CD14-positive monocyte (primary cell): ENCODE measurements at regions not wholly inside any gene's neighbourhood (a gene's known extent, or its start where the extent isn't known, plus 50 kb on each side); places are given as distances from the start of the nearest gene placed in this dataset.

Experiments used
- DNase-seq, 3 donors: peaks; one replicate each; pipeline ENCODE4 v3.0.0-alpha.2; 2011 to 2022
- H2AFZ ChIP-seq: 2 replicates; pipeline ENCODE4 v1.6.0; 2012; ENCODE audit warnings: mild to moderate bottlenecking, low read depth, low read length, inconsistent platforms; ENCODE audit not compliant: insufficient read depth, poor library complexity, severe bottlenecking
- H3K27ac ChIP-seq, 2 donors: 1 replicate in 1 of 2; 2 replicates in 1 of 2; pipeline ENCODE4 v1.5.1; 2012 to 2013; ENCODE audit warnings: low read length in 2 of 2, control low read depth in 1 of 2, inconsistent platforms in 1 of 2, low read depth in 1 of 2, mild to moderate bottlenecking in 1 of 2
- H3K27me3 ChIP-seq, 2 donors: one replicate each; pipeline versions ENCODE4 v1.6.0 to v1.6.1; 2011 to 2013; ENCODE audit warnings: low read length in 2 of 2; ENCODE audit not compliant: control insufficient read depth in 2 of 2, insufficient read depth in 2 of 2
- H3K36me3 ChIP-seq, 2 donors: replicated peaks in 1 of 2; 1 replicate in 1 of 2; 2 replicates in 1 of 2; pipeline versions ENCODE4 v1.5.1 to v1.6.1; 2012 to 2013; ENCODE audit warnings: low read length in 2 of 2, control low read depth in 1 of 2, inconsistent platforms in 1 of 2, mild to moderate bottlenecking in 1 of 2; ENCODE audit not compliant: insufficient read depth in 2 of 2, control insufficient read depth in 1 of 2
- H3K4me1 ChIP-seq, 2 donors: 1 replicate in 1 of 2; 2 replicates in 1 of 2; pipeline versions ENCODE4 v1.5.1 to v1.6.1; 2012 to 2013; ENCODE audit warnings: low read length in 2 of 2, control low read depth in 1 of 2, inconsistent platforms in 1 of 2, mild to moderate bottlenecking in 1 of 2, moderate library complexity in 1 of 2; ENCODE audit not compliant: insufficient read depth in 2 of 2, control insufficient read depth in 1 of 2
- H3K4me2 ChIP-seq: replicated peaks from 2 replicates; pipeline ENCODE3; 2012; ENCODE audit warnings: low read length, moderate library complexity, mild to moderate bottlenecking; ENCODE audit not compliant: poor library complexity, severe bottlenecking; ENCODE audit errors: extremely low read depth
- H3K4me3 ChIP-seq, 3 experiments: fragments of 200-600 bp in 1 of 3; sonication (generic) in 1 of 3; replicated peaks in 1 of 3; 1 replicate in 2 of 3; 2 replicates in 1 of 3; pipeline ENCODE4 v1.5.1; 2011 to 2013; ENCODE audit warnings: low read length in 3 of 3, mild to moderate bottlenecking in 3 of 3, control low read depth in 2 of 3, low read depth in 2 of 3, inconsistent platforms in 1 of 3, moderate library complexity in 1 of 3
- H3K79me2 ChIP-seq: 2 replicates; pipeline ENCODE4 v1.6.0; 2012; ENCODE audit warnings: mild to moderate bottlenecking, control low read depth, inconsistent platforms, low read length, moderate library complexity; ENCODE audit not compliant: insufficient read depth
- H3K9ac ChIP-seq: 2 replicates; pipeline ENCODE4 v1.6.0; 2017; ENCODE audit warnings: low read length, mild to moderate bottlenecking; ENCODE audit not compliant: insufficient read depth, poor library complexity, severe bottlenecking
- H3K9me3 ChIP-seq, 2 donors: replicated peaks in 1 of 2; 1 replicate in 1 of 2; 2 replicates in 1 of 2; pipeline versions ENCODE4 v1.5.1 to v1.6.1; 2012 to 2013; ENCODE audit warnings: low read length in 2 of 2, control low read depth in 1 of 2; ENCODE audit not compliant: control insufficient read depth in 1 of 2, insufficient read depth in 1 of 2
- H4K20me1 ChIP-seq: 2 replicates; pipeline ENCODE4 v1.6.0; 2012; ENCODE audit warnings: mild to moderate bottlenecking, low read length, control low read depth, moderate library complexity; ENCODE audit not compliant: insufficient read depth
- H3K27ac Mint-ChIP-seq, 7 donors: one replicate each; pipeline ENCODE4 v1.8.0; 2020; ENCODE audit warnings: mild to moderate bottlenecking in 7 of 7, mixed read lengths in 7 of 7, moderate library complexity in 6 of 7, inconsistent platforms in 2 of 7
- H3K27me3 Mint-ChIP-seq, 3 donors: one replicate each; pipeline ENCODE4 v1.8.0; 2021 to 2022; ENCODE audit warnings: low read depth in 3 of 3, mild to moderate bottlenecking in 3 of 3, mixed read lengths in 3 of 3, moderate library complexity in 3 of 3, inconsistent platforms in 1 of 3
- H3K36me3 Mint-ChIP-seq, 2 donors: one replicate each; pipeline ENCODE4 v1.8.0; 2020; ENCODE audit warnings: mixed read lengths in 2 of 2, inconsistent platforms in 1 of 2, mild to moderate bottlenecking in 1 of 2
- H3K4me1 Mint-ChIP-seq: one replicate; pipeline ENCODE4 v1.8.0; 2020; ENCODE audit warnings: mild to moderate bottlenecking, mixed read lengths
- H3K4me3 Mint-ChIP-seq, 2 donors: one replicate each; pipeline ENCODE4 v1.8.0; 2020; ENCODE audit warnings: mild to moderate bottlenecking in 2 of 2, mixed read lengths in 2 of 2, moderate library complexity in 1 of 2
- H3K9me3 Mint-ChIP-seq, 7 donors: one replicate each; pipeline ENCODE4 v1.8.0; 2020 to 2022; ENCODE audit warnings: mixed read lengths in 7 of 7, mild to moderate bottlenecking in 6 of 7, moderate library complexity in 6 of 7, inconsistent platforms in 2 of 7
- WGBS: methylation state at CpG from one replicate; pipeline ENCODE4 v1.1.5; 2013; ENCODE audit warnings: missing lambda C conversion rate; ENCODE audit not compliant: insufficient coverage; 5-methylcytosine and 5-hydroxymethylcytosine counted together
- intact Hi-C, 2 donors: fragments of 100-400 bp; cut with micrococcal nuclease; formaldehyde crosslinking; loops; one replicate each; pipeline versions ENCODE4 v1.15.0 to v1.15.1; 2023
- TF ChIP-seq, protein P1 (sequence below): fragments of 200-600 bp; IDR thresholded peaks from one replicate; pipeline ENCODE4 v1.8.0; 2022; ENCODE audit warnings: antibody characterized with exemption, mild to moderate bottlenecking

DNA sequence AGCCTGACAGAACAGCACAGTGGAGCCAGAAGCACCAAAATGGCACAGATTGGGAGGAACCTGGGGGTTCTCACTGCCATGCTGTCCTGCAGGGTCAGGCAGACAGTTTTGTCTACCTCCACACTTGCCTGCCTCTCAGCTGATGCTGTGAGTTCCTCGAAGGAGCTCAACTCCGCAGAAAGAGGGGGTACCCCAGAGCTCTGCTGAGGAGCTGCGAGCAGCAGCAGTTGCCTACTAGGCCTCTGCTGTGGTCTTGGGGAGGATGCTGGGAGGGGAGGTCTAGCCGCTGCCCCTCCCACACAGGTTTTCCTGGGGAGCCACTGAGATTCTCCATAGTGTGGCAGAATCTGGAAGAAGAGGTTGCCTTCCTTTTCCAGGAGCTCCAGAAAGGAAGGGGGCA is 192.5 kb downstream of the FOXD2 start:
- H3K27ac Mint-ChIP-seq: no peak overlapping the region
- peaks cover 0 to 4% (median 3%) of the 10 kb centered on the region in 3 donors for H3K27me3 Mint-ChIP-seq

DNA sequence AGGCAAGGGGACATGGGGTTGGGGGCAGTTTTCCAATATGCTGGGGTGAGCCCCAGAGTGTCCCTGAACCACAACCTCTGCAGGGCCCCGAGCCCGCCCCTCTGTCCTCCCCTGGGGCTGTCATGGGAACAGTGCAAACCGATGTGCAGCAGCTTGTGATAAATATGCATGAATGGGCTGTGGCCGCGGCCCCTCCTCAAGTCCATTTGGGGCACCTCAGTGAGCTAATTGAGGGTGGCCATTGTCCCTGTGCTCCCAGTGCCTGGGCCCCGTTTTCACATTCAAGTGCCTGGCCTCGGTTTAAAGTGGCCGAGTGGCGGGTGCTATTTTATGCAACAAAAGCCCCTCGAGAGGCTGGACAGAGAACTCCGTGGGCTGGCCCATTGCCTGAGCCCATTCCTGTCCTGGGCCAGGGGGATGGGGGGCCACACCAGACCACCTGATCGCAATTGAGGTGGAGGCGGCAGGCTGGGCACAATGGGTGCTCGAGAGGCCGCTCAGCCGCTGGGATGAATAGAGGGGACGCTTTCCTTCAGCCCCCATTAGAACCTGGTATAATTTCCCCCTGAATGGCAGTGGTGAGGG is 193.7 kb downstream of the FOXD2 start:
- Histone ChIP-seq H3K9ac (no peak overlapping the region), H3K27ac (no peak overlapping the region), H3K79me2 (no peaks in the 10 kb centered on the region), H4K20me1 (no peaks in the 10 kb centered on the region), H2AFZ (no peak overlapping the region), H3K4me2 (no peak overlapping the region), H3K4me1 (no peaks in the 10 kb centered on the region), H3K9me3 (no peaks in the 10 kb centered on the region), H3K4me3 (no peak overlapping the region), H3K27me3 (no peaks in the 10 kb centered on the region), H3K36me3 (no peaks in the 10 kb centered on the region)
- intact Hi-C loops: no loop called here
- no peak overlapping the region for H3K27ac Mint-ChIP-seq
- H3K4me1 Mint-ChIP-seq: no peaks in the 10 kb centered on the region
- no peak for DNase-seq
- H3K9me3 Mint-ChIP-seq: no peaks in the 10 kb centered on the region
- H3K27me3 Mint-ChIP-seq: peaks cover 0 to 5% (median 3%) of the 10 kb centered on the region in 3 donors
- TF ChIP-seq, protein P1, sequence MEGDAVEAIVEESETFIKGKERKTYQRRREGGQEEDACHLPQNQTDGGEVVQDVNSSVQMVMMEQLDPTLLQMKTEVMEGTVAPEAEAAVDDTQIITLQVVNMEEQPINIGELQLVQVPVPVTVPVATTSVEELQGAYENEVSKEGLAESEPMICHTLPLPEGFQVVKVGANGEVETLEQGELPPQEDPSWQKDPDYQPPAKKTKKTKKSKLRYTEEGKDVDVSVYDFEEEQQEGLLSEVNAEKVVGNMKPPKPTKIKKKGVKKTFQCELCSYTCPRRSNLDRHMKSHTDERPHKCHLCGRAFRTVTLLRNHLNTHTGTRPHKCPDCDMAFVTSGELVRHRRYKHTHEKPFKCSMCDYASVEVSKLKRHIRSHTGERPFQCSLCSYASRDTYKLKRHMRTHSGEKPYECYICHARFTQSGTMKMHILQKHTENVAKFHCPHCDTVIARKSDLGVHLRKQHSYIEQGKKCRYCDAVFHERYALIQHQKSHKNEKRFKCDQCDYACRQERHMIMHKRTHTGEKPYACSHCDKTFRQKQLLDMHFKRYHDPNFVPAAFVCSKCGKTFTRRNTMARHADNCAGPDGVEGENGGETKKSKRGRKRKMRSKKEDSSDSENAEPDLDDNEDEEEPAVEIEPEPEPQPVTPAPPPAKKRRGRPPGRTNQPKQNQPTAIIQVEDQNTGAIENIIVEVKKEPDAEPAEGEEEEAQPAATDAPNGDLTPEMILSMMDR: no peak
- no peaks in the 10 kb centered on the region for H3K36me3 Mint-ChIP-seq
- H3K4me3 Mint-ChIP-seq: no peak overlapping the region
- WGBS: 95% methylated on average over 6 of the region's 17 CpGs

More for the DNA sequence above, 192.5 kb downstream of the FOXD2 start:
- Histone ChIP-seq H3K4me1 (no peaks in the 10 kb centered on the region), H3K4me2 (no peak overlapping the region), H3K9me3 (no peaks in the 10 kb centered on the region), H3K36me3 (no peaks in the 10 kb centered on the region), H3K27ac (no peak overlapping the region), H3K9ac (no peak overlapping the region), H3K4me3 (no peak overlapping the region), H4K20me1 (no peaks in the 10 kb centered on the region), H3K79me2 (no peaks in the 10 kb centered on the region), H2AFZ (no peak overlapping the region), H3K27me3 (no peaks in the 10 kb centered on the region)
- TF ChIP-seq, protein P1: no peak
- intact Hi-C loops: no loop called here
- Mint-ChIP-seq H3K9me3 (no peaks in the 10 kb centered on the region), H3K36me3 (no peaks in the 10 kb centered on the region), H3K4me1 (no peaks in the 10 kb centered on the region), H3K4me3 (no peak overlapping the region)
- 86% methylated on average over 4 of the region's 4 CpGs for WGBS
- DNase-seq: no peak
